ENCODE measurements at regions not wholly inside any gene's neighbourhood (a gene's known extent, or its start where the extent isn't known, plus 50 kb on each side); places are given as distances from the start of the nearest gene placed in this dataset.

DNA sequence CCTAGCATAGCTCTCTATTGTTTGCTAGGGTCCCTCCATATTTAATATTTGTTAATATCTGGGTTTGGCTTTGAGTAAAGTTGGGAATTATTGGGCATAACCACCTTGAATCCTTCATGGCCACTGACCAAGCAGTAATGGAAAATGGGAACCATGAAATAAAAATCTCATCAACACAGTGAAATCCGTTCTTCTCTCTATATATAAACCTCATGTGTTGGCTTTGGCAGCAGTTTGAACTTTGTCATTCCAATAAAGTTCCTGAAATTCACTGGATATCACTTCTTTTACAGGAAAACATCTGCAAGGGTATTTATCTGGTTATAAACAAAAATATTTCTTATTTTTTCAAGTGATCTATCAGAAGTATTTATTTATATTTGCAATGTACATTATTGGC lies 93.0 kb upstream of the MPDZ start:
- TF ChIP-seq, protein P1, sequence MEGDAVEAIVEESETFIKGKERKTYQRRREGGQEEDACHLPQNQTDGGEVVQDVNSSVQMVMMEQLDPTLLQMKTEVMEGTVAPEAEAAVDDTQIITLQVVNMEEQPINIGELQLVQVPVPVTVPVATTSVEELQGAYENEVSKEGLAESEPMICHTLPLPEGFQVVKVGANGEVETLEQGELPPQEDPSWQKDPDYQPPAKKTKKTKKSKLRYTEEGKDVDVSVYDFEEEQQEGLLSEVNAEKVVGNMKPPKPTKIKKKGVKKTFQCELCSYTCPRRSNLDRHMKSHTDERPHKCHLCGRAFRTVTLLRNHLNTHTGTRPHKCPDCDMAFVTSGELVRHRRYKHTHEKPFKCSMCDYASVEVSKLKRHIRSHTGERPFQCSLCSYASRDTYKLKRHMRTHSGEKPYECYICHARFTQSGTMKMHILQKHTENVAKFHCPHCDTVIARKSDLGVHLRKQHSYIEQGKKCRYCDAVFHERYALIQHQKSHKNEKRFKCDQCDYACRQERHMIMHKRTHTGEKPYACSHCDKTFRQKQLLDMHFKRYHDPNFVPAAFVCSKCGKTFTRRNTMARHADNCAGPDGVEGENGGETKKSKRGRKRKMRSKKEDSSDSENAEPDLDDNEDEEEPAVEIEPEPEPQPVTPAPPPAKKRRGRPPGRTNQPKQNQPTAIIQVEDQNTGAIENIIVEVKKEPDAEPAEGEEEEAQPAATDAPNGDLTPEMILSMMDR (conservative IDR thresholded peaks at IDR 0.05; ENCODE audit: low read depth, low read length), result no peak
- no peak for TF ChIP-seq EZH2 (IDR thresholded peaks at IDR 0.05; ENCODE audit: borderline replicate concordance, low read depth, low read length, poor library complexity, severe bottlenecking)

Data from A673 (cell line).